Hippocampal formation (tissue), 2 donors: ENCODE measurements at regions not wholly inside any gene's neighbourhood (a gene's known extent, or its start where the extent isn't known, plus 50 kb on each side); places are given as distances from the start of the nearest gene placed in this dataset.
A peak's percentile ranks its signal among the peaks of the same experiment; 100 is the strongest.

Source experiments
- DNase-seq, 2 donors: peaks; one replicate each; lab custom pipeline; 2025; lab: John Stamatoyannopoulos, UW

- DNase-seq: no peak
These were observed 378.1 kb downstream of the HAPSTR1 start for GRCh38 chr16:9469512-9469911.

- no peak for DNase-seq
These were observed 385.3 kb downstream of the HAPSTR1 start for GRCh38 chr16:9476744-9477143.

- DNase-seq: no peak
These were observed 387.6 kb downstream of the HAPSTR1 start for GRCh38 chr16:9479008-9479407.

GRCh38 chr16:9480503-9480902 lies 389.1 kb downstream of the HAPSTR1 start:
- no peak for DNase-seq

GRCh38 chr16:9481747-9482730 lies 390.6 kb downstream of the HAPSTR1 start:
- no peak for DNase-seq

- no peak for DNase-seq
These were observed 393.0 kb downstream of the HAPSTR1 start for GRCh38 chr16:9484426-9484825.

- no peak for DNase-seq
These were observed 393.4 kb downstream of the HAPSTR1 start for GRCh38 chr16:9484881-9485280.

GRCh38 chr16:9489835-9490467 lies 398.5 kb downstream of the HAPSTR1 start:
- peak; percentile 24 to 38 for DNase-seq

GRCh38 chr16:9495824-9496223 lies 404.4 kb downstream of the HAPSTR1 start:
- no peak for DNase-seq

- DNase-seq: no peak
These were observed 406.3 kb downstream of the HAPSTR1 start for GRCh38 chr16:9497750-9498149.

GRCh38 chr16:9499941-9500593 lies 408.6 kb downstream of the HAPSTR1 start:
- DNase-seq: no peak

- DNase-seq: no peak
These were observed 409.4 kb downstream of the HAPSTR1 start for GRCh38 chr16:9500872-9501271.

- no peak for DNase-seq
These were observed 412.0 kb downstream of the HAPSTR1 start for GRCh38 chr16:9503251-9503984.

- DNase-seq: no peak
These were observed 417.0 kb downstream of the HAPSTR1 start for GRCh38 chr16:9508328-9508936.

- DNase-seq: no peak
These were observed 418.2 kb downstream of the HAPSTR1 start for GRCh38 chr16:9509663-9510062.

- DNase-seq: no peak
These were observed 419.9 kb downstream of the HAPSTR1 start for GRCh38 chr16:9511389-9511788.

GRCh38 chr16:9516444-9516843 lies 425.0 kb downstream of the HAPSTR1 start:
- no peak for DNase-seq

- no peak for DNase-seq
These were observed 426.6 kb downstream of the HAPSTR1 start for GRCh38 chr16:9518051-9518450.

GRCh38 chr16:9518581-9518980 lies 427.1 kb downstream of the HAPSTR1 start:
- DNase-seq: no peak

- no peak for DNase-seq
These were observed 430.4 kb downstream of the HAPSTR1 start for GRCh38 chr16:9521749-9522370.

GRCh38 chr16:9522614-9523013 lies 431.2 kb downstream of the HAPSTR1 start:
- no peak for DNase-seq
